Thoracic aorta (tissue), 2 donors: ENCODE measurements at regions not wholly inside any gene's neighbourhood (a gene's known extent, or its start where the extent isn't known, plus 50 kb on each side); places are given as distances from the start of the nearest gene placed in this dataset.

ENCODE experiments used
- ATAC-seq: fragments of 150-250 bp; one replicate; pipeline ENCODE4 v1.8.0; 2017; ENCODE audit warnings: low read depth; ENCODE audit not compliant: insufficient number of reproducible peaks, low FRiP score
- DNase-seq: peaks from one replicate; pipeline ENCODE4 v3.0.0-alpha.2; 2020; ENCODE audit warnings: low spot score
- H3K27ac ChIP-seq, 2 donors: fragments of 200-600 bp; sonication (generic); 1 replicate in 1 of 2; 2 replicates in 1 of 2; pipeline ENCODE4 v1.5.1; 2016; ENCODE audit warnings: mild to moderate bottlenecking in 2 of 2, moderate library complexity in 2 of 2
- H3K27me3 ChIP-seq: fragments of 200-600 bp; sonication (generic); replicated peaks from 2 replicates; pipeline ENCODE4 v1.6.0; 2016; ENCODE audit warnings: mild to moderate bottlenecking; ENCODE audit not compliant: insufficient read depth
- H3K36me3 ChIP-seq: fragments of 200-600 bp; sonication (generic); one replicate; pipeline ENCODE4 v1.5.1; 2016
- H3K4me1 ChIP-seq, 2 donors: fragments of 200-600 bp; sonication (generic); 1 replicate in 1 of 2; 2 replicates in 1 of 2; pipeline versions ENCODE4 v1.5.1 to v1.6.0; 2016; ENCODE audit warnings: low read depth in 2 of 2, mild to moderate bottlenecking in 1 of 2; ENCODE audit not compliant: control insufficient read depth in 1 of 2
- H3K4me3 ChIP-seq: fragments of 200-600 bp; sonication (generic); 2 replicates; pipeline ENCODE4 v1.5.1; 2016; ENCODE audit warnings: mild to moderate bottlenecking
- H3K9me3 ChIP-seq: fragments of 200-600 bp; sonication (generic); 2 replicates; pipeline ENCODE4 v1.5.1; 2016
- CTCF ChIP-seq: fragments of 200-600 bp; sonication (generic); IDR thresholded peaks from one replicate; pipeline ENCODE4 v1.5.1; 2019; ENCODE audit warnings: antibody characterized with exemption

- no peak overlapping the region for H3K4me3 ChIP-seq
These were observed 74.0 kb upstream of the CDKN3 start for GRCh38 chr14:54322701-54323337.

GRCh38 chr14:54325766-54326165 is 71.0 kb upstream of the CDKN3 start:
- no peak for TF ChIP-seq CTCF

More at GRCh38 chr14:54322701-54323337, 74.0 kb upstream of the CDKN3 start:
- no peak overlapping the region for H3K27ac ChIP-seq
- no peak for TF ChIP-seq CTCF
- no peaks in the 10 kb centered on the region for H3K27me3 ChIP-seq
- ATAC-seq (no peak), DNase-seq (no peak)
- H3K9me3 ChIP-seq = no peaks in the 10 kb centered on the region
- H3K4me1 ChIP-seq = no peaks in the 10 kb centered on the region
- no peaks in the 10 kb centered on the region for H3K36me3 ChIP-seq

GRCh38 chr14:54329082-54329695 is 67.6 kb upstream of the CDKN3 start:
- peak; percentile 44 for TF ChIP-seq CTCF
- Histone ChIP-seq H3K4me1 (peaks cover 0 to 9% of the 10 kb centered on the region in 2 donors), H3K36me3 (no peaks in the 10 kb centered on the region), H3K27ac (no peak overlapping the region), H3K9me3 (no peaks in the 10 kb centered on the region), H3K4me3 (no peak overlapping the region), H3K27me3 (no peaks in the 10 kb centered on the region)
- ATAC-seq (no peak), DNase-seq (no peak)

More at GRCh38 chr14:54325766-54326165, 71.0 kb upstream of the CDKN3 start:
- DNase-seq (no peak), ATAC-seq (no peak)
- Histone ChIP-seq H3K36me3 (no peaks in the 10 kb centered on the region), H3K4me1 (no peaks in the 10 kb centered on the region), H3K9me3 (no peaks in the 10 kb centered on the region), H3K27me3 (no peaks in the 10 kb centered on the region), H3K4me3 (no peak overlapping the region), H3K27ac (no peak overlapping the region)

- TF ChIP-seq CTCF = no peak
- DNase-seq = no peak
- Histone ChIP-seq H3K4me3 (no peak overlapping the region), H3K4me1 (peaks cover 0 to 9% of the 10 kb centered on the region in 2 donors), H3K9me3 (no peaks in the 10 kb centered on the region), H3K27me3 (no peaks in the 10 kb centered on the region), H3K27ac (no peak overlapping the region), H3K36me3 (no peaks in the 10 kb centered on the region)
- no peak for ATAC-seq
These were observed 65.9 kb upstream of the CDKN3 start for GRCh38 chr14:54330876-54331275.

GRCh38 chr14:54331516-54331915 is 65.3 kb upstream of the CDKN3 start:
- Histone ChIP-seq H3K9me3 (no peaks in the 10 kb centered on the region), H3K27ac (no peak overlapping the region), H3K4me3 (no peak overlapping the region), H3K27me3 (no peaks in the 10 kb centered on the region), H3K4me1 (peaks cover 0 to 9% of the 10 kb centered on the region in 2 donors), H3K36me3 (no peaks in the 10 kb centered on the region)
- ATAC-seq (no peak), DNase-seq (no peak)
- no peak for TF ChIP-seq CTCF
